ENCODE measurements at regions not wholly inside any gene's neighbourhood (a gene's known extent, or its start where the extent isn't known, plus 50 kb on each side); places are given as distances from the start of the nearest gene placed in this dataset.

DNA sequence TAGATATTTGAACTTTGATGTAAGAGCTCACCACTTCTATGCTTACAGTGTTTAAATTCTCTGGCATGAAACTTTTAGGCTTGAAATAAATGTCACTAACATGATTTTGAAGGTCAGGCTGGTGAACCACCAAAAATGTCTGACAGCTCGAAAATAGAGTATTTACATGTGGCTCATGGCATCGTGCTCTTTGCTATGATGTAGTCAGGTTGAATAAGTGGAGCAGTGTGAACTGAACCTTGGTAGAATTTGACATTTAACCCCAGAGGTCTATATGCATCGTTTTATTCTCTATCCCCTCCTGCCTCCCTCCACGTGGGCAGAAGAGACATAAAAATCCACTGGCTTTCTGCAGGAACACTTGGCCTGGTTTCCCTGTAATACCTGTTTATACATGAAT, 369.7 kb upstream of the ATP2B1 start:
- no peak for DNase-seq (ENCODE audit: low read depth)

DNA sequence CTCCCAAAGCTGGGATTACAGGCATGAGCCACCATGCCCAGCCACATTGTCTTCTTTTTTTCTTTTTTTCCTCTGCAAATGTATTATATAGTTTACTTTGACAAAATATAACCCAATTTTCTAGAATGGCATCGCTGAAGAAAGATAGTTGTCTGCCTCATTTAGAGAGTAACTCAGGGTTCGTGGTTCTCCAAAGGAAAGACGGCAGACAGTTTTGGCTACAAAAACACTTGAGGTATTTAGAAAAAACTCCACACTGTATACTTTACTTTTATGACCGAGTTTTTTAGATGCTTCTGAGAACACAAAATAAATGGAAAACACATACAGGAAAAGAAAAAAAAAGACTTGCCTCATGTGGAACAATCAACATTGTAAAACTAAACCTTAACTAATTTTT, 369.1 kb upstream of the ATP2B1 start:
- DNase-seq (ENCODE audit: low read depth): no peak

DNA sequence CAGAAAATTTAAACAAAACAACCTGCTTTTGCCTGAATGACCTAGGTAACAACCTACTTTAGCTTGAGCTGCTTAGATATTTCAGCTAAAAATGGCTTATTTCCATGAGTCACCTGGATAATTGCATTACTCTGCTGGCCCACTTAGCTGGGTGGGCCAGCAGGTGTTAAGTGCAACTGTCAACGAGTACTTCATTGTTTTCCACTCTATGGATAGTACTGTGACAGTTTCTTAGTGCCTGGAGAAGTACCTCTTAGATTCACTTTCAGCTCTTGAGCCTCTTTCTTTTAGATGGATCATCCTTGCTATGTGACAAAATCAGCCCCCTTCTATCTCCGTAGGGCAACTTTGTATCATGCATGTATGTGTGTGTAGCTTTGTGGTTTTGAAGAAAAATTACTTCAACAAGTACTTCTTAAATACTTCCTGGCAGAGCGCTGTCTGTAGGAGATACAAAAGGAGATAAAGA, 368.2 kb upstream of the ATP2B1 start:
- no peak for DNase-seq (ENCODE audit: low read depth)

DNA sequence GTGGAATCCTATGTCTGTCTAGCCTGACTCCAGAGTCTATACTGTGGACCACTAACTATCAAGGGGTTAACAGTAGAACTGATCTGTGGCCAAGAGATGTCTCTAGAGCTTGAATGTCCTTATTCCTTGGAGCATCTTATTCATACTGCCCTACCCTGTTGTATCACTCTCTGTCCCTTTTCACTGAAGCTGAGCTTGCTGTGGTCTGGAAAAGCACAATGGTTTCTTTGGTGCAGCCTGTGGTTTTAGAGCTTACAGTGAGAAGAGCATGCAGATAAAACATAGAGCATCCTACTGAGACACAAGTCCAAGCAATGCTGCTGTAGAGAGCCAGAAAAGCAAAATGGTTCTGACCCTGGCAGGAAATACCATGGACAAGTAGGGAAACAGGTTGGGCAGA, 367.0 kb upstream of the ATP2B1 start:
- no peak for DNase-seq (ENCODE audit: low read depth)

DNA sequence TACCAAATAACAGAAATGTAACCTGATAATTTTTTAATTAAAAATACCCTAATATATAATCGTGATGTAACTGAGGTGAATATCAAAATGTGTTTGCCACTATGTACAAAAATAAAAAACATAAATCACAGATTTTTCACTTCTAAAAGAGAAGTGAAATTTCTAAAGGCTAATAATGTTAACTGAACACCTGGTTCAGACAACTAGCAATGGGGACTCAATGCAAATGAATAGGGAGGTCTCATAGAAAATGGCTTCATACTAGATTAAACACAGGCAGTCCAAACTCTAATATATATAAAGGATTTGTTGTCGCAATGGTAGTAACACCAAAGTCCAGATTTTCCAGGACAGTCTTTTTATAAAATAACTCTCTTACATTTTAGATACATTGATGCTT, 365.4 kb upstream of the ATP2B1 start:
- no peak for DNase-seq (ENCODE audit: low read depth)

DNA sequence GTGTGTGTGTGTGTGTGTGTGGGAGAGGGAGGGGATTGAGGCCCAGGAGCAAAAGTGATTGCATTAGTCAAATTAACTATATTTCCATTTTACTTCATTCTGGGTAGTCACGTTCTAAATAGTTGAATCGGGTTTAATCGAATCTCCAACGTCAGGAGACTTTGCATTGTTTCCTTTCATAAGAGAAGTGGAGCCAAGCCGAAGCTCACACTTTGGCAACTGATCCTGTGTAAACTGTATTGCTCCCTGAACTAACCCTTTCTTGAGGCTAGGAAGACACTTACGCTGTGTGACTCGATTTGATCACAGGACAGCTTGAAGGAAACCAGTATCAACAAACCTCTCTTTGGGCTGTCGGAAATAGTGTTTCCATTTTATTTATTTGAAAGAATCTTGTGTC, 363.4 kb upstream of the ATP2B1 start:
- no peak for DNase-seq (ENCODE audit: low read depth)

DNA sequence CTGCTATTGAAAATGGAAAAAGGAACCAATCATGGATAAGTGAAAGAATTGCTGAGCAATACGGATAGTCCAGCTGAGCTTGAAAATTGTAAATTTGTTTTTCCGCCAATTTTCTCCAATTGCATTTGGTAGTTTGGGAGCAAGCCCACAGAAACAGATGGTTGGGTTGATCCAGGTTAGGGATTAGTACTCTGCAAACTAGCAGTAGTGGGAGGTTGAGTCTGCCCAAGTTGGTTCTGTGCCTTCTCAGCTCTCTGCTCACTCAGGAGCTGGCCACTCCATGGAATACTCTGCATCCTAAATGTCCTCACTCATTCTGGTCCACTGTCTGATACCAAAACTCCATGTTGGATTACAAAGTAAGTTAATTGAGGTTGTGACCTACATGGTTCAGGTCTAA, 361.1 kb upstream of the ATP2B1 start:
- DNase-seq (ENCODE audit: low read depth): no peak

DNA sequence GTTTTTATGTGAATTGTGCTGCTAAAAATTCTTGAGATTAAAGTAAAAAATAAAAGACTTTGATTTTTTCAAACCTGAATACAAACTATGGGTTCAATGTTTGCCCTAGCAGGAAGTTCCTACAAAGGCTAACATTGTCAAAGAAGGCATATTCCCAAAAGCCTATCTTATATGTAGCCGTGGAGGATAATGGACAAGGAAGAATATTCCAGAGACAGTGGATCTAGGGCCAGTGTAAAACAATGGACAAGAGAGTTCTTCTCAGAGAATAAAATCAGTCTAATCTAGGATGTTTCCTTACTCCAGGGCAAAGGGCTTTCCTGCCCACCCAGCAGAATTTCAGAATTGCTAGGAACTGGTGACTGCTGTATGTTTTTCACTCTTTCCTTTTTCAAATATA, 359.2 kb upstream of the ATP2B1 start:
- DNase-seq (ENCODE audit: low read depth): no peak

DNA sequence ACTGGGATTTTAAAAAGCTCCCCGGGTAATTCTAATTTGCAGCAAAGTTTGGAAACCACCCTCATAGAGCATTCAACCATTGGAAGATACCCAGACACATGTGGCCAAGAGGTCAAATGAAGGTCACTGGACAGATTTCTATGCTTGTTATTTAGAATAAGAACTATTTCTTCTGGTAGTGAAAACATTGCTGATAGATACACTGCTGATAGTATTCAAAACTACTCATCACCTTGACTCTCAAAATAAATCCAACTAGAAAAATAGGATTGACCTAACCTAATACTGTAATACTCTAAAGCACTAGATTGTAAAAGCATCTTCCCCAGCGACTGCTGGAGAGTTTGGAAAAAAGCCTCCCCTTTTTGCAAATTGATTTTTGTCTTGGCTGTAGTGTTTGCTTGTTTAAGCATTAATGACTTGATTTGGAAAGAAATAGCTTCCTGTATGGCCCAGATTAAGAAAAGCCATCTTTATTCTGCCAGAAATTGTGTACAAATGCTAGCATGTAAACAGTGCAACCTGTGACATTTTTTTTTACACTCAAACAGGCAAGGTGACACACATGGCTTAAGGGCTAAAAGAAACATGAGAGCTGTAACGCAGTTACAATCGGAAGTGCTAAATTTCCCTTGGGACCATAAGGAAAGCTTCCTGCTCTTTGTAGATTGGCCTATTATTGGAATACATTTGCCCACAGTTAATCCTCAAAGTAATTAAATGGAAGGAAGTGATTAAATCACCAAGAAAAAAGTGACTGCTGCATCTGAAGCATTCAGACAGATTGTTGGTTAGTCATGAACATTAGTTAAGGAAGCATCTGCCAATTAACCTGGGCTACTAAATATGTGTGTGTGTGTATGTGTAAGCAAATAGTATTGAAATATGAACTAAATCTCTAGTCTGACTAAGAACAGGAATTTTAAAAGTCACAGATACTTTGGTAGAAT, 356.5 kb upstream of the ATP2B1 start:
- DNase-seq (ENCODE audit: low read depth): no peak

DNA sequence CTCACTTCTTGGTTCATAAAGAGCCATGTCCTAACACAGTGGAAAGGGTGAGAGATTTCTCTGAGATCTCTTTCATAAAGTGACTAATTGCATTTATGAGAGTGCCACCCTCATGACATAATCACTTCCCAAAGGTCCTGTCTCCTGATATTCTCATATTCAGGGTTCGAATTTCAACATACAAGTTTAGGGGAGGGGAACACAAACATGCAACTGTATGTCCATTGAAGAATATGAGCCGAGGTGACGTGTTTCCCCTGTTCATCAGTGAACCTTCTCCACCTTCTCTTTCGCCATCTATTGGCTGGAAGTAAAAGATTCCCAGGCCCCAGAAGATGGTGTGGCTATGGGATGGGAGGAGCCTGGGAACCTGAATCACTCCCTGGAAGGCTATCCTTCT, 354.2 kb upstream of the ATP2B1 start:
- DNase-seq (ENCODE audit: low read depth): no peak

DNA sequence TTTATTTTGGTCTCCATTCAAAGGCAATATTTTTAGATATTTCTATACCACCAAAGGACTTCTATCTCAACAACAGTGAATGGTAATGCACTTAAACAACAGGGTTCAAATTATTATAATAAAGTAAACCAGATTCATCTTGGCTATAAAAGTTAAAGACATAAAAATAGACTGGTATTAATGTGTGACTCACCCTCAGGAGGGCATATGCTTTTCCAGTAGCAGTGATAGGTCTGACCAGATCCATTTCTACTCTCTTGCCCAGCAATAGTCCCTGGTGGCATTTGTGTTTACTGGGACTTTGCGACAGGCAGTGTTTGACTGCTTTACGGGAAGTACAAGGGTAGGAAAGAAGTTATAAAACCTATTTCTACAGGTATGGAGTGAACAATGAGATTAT, 353.2 kb upstream of the ATP2B1 start:
- no peak for DNase-seq (ENCODE audit: low read depth)

DNA sequence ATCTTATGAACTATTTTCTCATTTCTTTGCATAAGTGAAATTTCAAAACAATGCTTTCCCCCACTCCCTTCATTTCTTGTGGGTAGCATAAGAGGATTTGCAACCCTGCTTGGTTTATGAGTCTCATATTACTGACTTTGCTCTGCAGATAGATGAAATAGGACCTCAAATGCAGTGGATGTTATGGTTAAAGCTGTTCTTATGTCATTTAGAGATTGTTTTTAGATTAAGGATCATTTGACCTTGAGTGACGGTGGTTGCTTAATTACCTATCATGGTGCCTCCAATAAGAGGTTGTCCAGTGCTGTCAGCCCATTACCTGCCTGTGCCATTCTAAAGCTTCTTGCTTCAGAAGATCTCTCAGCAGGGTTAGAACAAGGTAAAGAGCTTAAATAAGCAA, 351.4 kb upstream of the ATP2B1 start:
- DNase-seq (ENCODE audit: low read depth): no peak

DNA sequence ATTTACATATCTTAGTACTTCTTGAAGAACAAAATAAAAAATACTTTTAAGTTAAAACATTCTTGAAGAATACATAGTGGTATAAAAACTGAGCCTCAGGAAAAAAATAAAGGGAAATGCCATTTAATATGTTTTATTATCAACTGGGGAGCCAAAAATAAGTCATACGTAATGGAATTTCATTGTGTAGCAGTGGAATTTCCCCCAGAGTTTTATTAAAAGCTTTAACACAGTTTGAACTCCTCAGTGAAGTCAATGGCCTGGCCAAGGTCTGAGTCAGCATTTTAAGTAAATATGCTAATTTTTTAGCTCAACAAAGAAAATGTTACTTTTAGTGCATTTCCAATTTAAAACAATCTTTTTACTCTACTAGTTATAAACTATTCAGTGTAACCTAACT, 350.1 kb upstream of the ATP2B1 start:
- peak; percentile 70 for DNase-seq (ENCODE audit: low read depth)

DNA sequence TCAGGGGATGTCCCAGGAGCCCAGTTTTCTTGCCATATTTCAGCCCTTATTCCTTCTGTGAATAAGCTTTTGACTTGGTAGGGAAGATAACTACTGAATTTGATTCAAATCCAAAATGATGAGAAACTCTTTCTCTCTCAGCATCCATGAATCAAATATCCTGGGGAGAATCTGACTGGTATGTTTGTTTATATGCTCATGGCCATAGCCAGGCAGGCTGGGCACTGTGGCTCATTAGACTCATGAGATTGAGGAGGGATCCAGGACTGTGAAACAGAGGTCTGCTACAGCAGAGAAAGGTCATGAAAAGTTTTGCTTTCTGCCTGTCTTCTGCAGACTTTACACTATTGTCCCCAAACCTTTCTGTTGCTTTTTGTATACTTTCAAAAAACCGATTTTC, 346.4 kb upstream of the ATP2B1 start:
- DNase-seq (ENCODE audit: low read depth): no peak

DNA sequence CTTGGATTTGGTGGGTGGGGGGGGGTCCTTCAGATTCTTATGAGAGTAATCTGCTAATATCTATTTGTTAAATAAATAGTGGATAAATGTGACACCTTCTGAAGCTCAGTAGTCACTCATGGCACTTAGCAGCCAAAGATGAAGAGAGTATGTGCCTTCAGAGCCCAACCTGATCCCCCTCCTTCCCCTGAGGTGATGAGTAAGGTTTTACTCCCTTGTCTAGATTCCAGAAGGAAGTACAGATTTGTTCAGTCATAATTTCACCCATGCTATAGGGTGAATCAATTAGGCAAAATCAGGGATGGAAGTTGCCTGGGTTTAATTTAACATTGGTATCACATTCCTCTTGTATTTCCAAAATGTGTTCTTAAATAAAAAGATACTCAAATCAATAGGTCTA, 340.3 kb upstream of the ATP2B1 start:
- DNase-seq (ENCODE audit: low read depth): no peak

DNA sequence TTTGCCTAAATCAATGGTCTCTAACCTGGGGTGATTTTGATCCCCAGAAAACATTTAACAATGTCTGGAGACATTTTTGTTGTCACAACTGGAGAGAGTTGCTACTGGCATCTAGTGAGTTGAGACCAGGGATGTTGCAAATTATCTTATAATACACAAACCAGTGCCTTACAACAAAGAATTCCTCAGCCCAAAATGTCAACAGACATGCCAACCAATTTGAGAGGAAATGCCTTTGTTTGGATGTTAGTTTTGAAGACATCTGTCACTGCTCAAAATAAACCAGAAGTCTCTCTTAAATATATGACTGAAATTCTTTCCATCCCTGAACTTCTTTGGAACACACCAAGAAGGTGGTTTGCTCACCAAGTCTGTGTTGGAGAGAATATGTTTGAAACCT, 336.9 kb upstream of the ATP2B1 start:
- no peak for DNase-seq (ENCODE audit: low read depth)

DNA sequence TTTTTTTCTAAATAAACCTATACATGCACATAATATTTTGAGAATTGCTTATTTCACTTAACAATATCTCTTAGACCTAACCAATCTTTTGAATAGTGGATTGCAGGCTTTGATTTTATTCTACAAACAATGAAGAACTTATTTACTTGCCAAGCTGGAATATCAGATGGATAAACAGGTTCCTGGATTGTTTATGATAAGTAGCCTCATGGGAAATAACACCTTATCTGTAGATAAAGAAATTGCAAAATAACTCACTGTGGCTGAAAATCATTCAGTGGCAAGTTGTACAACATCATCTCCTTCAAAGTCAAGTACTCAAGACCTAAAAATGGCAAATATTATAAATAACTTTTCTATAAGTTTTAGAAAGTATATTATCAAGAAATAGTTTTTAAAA, 335.4 kb upstream of the ATP2B1 start:
- no peak for DNase-seq (ENCODE audit: low read depth)

DNA sequence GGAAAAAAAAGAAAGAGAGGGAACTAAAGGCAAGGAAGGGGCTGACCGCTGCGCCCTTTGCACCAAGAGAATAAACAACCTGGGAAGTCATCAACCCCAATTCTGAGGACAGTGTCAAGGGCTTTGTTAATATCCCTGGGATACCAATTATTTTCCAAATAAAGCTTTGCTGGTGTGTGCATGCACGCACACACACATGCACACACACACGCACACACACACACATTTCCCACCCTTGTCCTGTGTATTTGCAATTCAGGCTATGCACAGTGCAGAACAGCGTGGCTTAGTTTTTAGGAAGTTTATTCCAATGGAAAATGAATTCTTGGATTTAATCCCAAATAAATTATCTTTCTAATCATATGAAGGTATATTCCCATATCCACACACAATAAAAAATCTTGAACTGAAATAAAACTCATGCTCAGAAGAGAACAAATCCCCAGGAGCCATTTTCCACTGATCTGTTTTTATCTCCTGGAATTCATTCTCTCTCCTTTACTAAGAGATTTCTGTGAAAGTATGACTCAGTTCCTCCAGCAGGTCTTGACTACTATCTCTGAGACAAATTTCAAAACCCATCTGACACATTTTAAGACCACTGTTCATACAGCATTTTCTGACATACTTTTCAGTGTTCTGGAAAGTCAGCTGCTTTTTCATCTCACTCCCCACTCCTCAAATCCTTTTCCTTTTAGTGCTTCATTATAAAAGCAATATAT, 334.4 kb upstream of the ATP2B1 start:
- DNase-seq (ENCODE audit: low read depth): peak; percentile 40

DNA sequence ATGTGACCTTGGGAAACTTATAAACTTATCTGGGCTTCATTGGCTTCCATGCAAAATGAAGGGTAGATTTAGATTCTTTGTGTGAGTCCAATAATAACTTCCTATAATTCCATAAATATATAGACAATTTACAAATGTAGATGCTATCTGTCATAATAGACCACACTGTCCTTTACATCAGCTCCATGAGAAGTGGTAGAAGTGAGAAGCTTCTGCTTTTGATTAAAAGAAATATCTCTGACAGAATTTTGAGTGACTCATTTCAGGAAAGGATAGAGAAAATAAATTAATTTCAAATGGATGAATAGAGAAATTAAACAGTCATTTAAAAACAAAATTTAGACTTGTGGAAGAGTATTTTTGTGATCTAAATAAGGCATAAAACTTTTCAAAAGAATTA, 329.7 kb upstream of the ATP2B1 start:
- no peak for DNase-seq (ENCODE audit: low read depth)

DNA sequence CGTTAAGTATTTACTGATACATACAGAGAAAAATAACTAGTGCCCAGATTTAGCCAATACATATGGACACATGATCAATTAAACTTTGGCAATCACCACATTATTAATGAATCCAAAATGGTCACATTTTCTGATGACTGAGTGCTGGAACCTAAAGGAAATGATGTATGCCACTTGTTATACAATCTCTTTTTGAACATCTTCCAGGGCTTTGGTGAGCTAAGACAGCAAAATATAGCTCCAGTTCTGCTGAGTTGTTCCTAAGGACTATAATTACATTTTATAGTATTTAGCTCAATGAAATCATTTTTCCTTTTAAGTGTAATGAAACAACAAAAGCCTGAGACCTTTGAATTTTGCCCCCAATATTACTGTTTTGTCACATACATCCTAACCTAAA, 329.1 kb upstream of the ATP2B1 start:
- no peak for DNase-seq (ENCODE audit: low read depth)

DNA sequence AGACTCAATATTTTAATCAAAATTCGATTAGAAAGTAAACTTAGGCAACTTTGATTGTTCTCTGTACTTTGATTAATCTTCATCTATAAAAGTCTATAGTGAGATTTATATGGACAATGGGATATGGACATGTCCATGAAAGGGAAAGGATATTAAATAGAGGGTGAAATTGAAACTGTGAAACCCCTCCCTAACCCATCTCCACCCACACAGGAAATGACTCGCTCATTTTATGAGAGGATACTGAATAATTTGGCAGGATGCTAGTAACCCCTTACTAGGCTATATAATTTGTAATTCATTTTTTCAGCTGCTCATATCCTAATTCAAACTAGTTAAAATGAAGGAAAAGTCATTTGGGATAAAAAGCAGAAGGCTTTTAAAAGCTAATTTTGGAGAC, 328.0 kb upstream of the ATP2B1 start:
- DNase-seq (ENCODE audit: low read depth): no peak

DNA sequence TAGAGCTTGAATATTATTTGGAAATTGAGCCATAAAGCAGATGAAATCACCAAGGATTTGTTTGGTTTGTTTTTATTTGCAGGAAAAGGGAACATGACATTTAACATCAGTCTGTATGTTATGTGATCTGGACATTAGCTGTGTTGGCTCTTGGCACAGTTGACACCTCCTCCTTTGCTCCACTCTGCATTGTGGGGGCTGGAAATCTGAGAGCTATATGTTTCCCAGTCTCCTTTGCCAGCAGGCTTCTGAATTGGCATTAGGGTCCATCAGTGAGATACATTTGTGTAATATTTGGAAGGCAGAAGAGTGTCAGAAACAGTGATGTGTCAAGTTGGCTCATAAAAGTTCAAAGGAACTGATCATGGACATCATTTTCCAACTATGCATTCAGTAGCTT, 322.1 kb upstream of the ATP2B1 start:
- no peak for DNase-seq (ENCODE audit: low read depth)

DNA sequence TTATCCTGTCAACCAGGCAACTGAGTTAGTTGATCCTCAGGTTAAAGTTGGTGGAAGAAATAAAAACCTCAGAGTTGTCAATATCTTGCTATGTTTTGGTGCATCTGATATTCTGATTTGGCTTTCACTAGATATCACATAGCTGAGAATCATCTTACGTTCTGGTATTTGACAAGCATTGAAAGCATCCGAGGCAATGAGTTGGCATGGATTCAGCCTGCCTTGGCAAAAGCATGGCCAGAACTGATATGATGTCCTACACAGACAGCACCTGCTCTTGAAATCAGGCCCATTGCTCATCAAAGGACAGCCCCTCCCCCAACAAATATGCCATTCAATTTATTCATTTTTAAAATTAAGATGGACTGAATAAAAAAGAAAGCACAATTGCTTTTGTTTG, 320.7 kb upstream of the ATP2B1 start:
- no peak for DNase-seq (ENCODE audit: low read depth)

All from non-pigmented ciliary epithelial cell (primary cell).